ENCODE measurements at regions not wholly inside any gene's neighbourhood (a gene's known extent, or its start where the extent isn't known, plus 50 kb on each side); places are given as distances from the start of the nearest gene placed in this dataset.

DNA sequence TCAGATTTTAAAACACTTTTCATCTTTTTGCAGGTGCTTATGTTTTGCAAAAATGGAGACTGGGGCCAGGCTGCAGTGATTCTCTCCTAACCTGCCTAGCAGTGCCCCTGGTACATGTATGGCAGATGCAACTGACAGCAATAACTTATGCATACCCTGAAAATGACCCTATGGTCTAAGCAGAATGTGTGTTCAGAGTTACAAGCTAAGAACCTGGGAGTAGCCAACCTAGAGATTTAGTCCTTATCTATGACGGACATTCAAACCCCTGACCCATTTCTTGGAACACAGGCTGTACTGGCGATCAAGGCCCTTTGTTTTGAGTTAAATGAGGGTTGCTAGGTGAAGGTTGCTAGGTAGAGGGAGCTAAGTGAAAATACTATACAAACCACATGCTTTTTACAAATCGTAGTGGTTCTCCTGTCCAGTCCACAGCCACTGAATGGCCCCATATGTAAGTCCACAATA lies 184.9 kb upstream of the SESN3 start:
- H2BK120ac ChIP-seq (ENCODE audit: low read depth, low read length, poor library complexity, severe bottlenecking), result no peak overlapping the region
- no peak overlapping the region for H2BK20ac ChIP-seq (ENCODE audit: low read depth, low read length, poor library complexity, severe bottlenecking)
- no peaks in the 10 kb centered on the region for H3K27me3 Mint-ChIP-seq (ENCODE audit: low read depth)
- no peak overlapping the region for H2BK12ac ChIP-seq (ENCODE audit: insufficient read length, low read depth, low read length)
- H3K9me3 Mint-ChIP-seq, result no peaks in the 10 kb centered on the region
- no peak overlapping the region for H3K9ac ChIP-seq (ENCODE audit: extremely low read depth, insufficient read length, low read length)
- H3K27me3 ChIP-seq (ENCODE audit: insufficient read depth, low read length), result no peaks in the 10 kb centered on the region
- no peak overlapping the region for H4K8ac ChIP-seq (replicated peaks; ENCODE audit: insufficient read length, low read depth, low read length)
- no peaks in the 10 kb centered on the region for H4K20me1 ChIP-seq (ENCODE audit: control insufficient read depth, insufficient read depth, insufficient read length)
- no peak overlapping the region for H3K27ac Mint-ChIP-seq
- no peak overlapping the region for H2AK5ac ChIP-seq (ENCODE audit: insufficient read length, low read length)
- no peak overlapping the region for H4K91ac ChIP-seq (ENCODE audit: insufficient read length, low read depth, low read length)
- no peaks in the 10 kb centered on the region; the same call in 1 of the 2 replicates for H3K4me1 ChIP-seq (ENCODE audit: insufficient read depth, low read length)
- no peaks in the 10 kb centered on the region for H3K79me1 ChIP-seq (ENCODE audit: insufficient read depth, low read depth, low read length, poor library complexity, severe bottlenecking)
- no peak overlapping the region for H3K18ac ChIP-seq (ENCODE audit: insufficient read length, low read depth, low read length)
- no peak overlapping the region for H2BK15ac ChIP-seq (ENCODE audit: low read depth, low read length)
- no peaks in the 10 kb centered on the region for H3K9me3 ChIP-seq (ENCODE audit: control insufficient read depth, low read depth, low read length)
- H3T11ph ChIP-seq (ENCODE audit: low read length), result no peak overlapping the region
- H3K4me3 Mint-ChIP-seq, result no peak overlapping the region
- no peak overlapping the region for H3K56ac ChIP-seq (ENCODE audit: insufficient read length, low read depth, low read length)
- peaks cover 14 to 21% of the 10 kb centered on the region in 2 experiments for H3K4me1 Mint-ChIP-seq
- DNase-seq, result no peak
- TF ChIP-seq, protein P1, sequence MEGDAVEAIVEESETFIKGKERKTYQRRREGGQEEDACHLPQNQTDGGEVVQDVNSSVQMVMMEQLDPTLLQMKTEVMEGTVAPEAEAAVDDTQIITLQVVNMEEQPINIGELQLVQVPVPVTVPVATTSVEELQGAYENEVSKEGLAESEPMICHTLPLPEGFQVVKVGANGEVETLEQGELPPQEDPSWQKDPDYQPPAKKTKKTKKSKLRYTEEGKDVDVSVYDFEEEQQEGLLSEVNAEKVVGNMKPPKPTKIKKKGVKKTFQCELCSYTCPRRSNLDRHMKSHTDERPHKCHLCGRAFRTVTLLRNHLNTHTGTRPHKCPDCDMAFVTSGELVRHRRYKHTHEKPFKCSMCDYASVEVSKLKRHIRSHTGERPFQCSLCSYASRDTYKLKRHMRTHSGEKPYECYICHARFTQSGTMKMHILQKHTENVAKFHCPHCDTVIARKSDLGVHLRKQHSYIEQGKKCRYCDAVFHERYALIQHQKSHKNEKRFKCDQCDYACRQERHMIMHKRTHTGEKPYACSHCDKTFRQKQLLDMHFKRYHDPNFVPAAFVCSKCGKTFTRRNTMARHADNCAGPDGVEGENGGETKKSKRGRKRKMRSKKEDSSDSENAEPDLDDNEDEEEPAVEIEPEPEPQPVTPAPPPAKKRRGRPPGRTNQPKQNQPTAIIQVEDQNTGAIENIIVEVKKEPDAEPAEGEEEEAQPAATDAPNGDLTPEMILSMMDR (conservative IDR thresholded peaks at IDR 0.05), result no peak
- no peak overlapping the region for H3K23ac ChIP-seq (ENCODE audit: insufficient read length, low read depth, low read length)
- no peaks in the 10 kb centered on the region for H3K79me2 ChIP-seq (ENCODE audit: insufficient read depth, low read length)
- no peak overlapping the region for H3K4me2 ChIP-seq (ENCODE audit: insufficient read depth, insufficient read length, low read length)
- no peak overlapping the region for H4K5ac ChIP-seq (ENCODE audit: insufficient read length, low read depth, low read length)
- H3K14ac ChIP-seq (ENCODE audit: insufficient read depth, low read length), result no peak overlapping the region
- no peaks in the 10 kb centered on the region for H3K36me3 Mint-ChIP-seq (ENCODE audit: insufficient read depth in 1 of 3, low read depth in 3 of 3)
- no CpG with 5 or more reads among the region's 3 CpGs for whole genome bisulfite sequencing (ENCODE audit: extremely low coverage, insufficient read length, low lambda C conversion rate)
- H3K27ac ChIP-seq (ENCODE audit: insufficient read length, low read depth, low read length), result no peak overlapping the region
- no peak overlapping the region for H3K4ac ChIP-seq (ENCODE audit: low read depth, low read length)
- H2AFZ ChIP-seq (ENCODE audit: low read length), result no peak overlapping the region
- H3K23me2 ChIP-seq (ENCODE audit: insufficient read length, low read depth, low read length, poor library complexity, severe bottlenecking), result no peaks in the 10 kb centered on the region
- H2BK5ac ChIP-seq (ENCODE audit: insufficient read length, low read length), result no peak overlapping the region
